Adrenal gland (tissue), 9 donors: ENCODE measurements at regions not wholly inside any gene's neighbourhood (a gene's known extent, or its start where the extent isn't known, plus 50 kb on each side); places are given as distances from the start of the nearest gene placed in this dataset.

Experiments
- DNase-seq, 7 donors: peaks; one replicate each; pipeline ENCODE4 v3.0.0-alpha.2; 2019 to 2020
- H3K27ac ChIP-seq, 5 donors: fragments of 200-600 bp; sonication (generic) in 4 of 5; 1 replicate in 3 of 5; 2 replicates in 2 of 5; pipeline versions ENCODE4 v1.5.1 to v1.8.0; 2016 to 2020; ENCODE audit warnings: mild to moderate bottlenecking in 1 of 5
- H3K27me3 ChIP-seq: fragments of 200-600 bp; 2 replicates; pipeline ENCODE4 v1.8.0; 2021
- H3K36me3 ChIP-seq, 2 donors: fragments of 200-600 bp; replicated peaks in 1 of 2; 1 replicate in 1 of 2; 2 replicates in 1 of 2; pipeline versions ENCODE4 v1.5.1 to v1.8.0; 2018 to 2022
- H3K4me1 ChIP-seq, 2 donors: fragments of 200-600 bp; replicated peaks in 1 of 2; 1 replicate in 1 of 2; 2 replicates in 1 of 2; pipeline versions ENCODE4 v1.5.1 to v1.8.0; 2018 to 2021
- H3K4me3 ChIP-seq, 4 donors: fragments of 200-600 bp; sonication (generic) in 3 of 4; one replicate each; pipeline ENCODE4 v1.5.1; 2016 to 2018
- H3K9me3 ChIP-seq, 3 donors: fragments of 200-600 bp; sonication (generic) in 1 of 3; replicated peaks in 1 of 3; 1 replicate in 2 of 3; 2 replicates in 1 of 3; pipeline versions ENCODE4 v1.5.1 to v1.8.0; 2016 to 2021
- POLR2A ChIP-seq, 2 donors: fragments of 450-650 bp; IDR thresholded peaks; one replicate each; pipeline ENCODE4 v1.6.1; 2017; ENCODE audit warnings: antibody characterized with exemption in 2 of 2, mild to moderate bottlenecking in 2 of 2, moderate library complexity in 1 of 2
- WGBS, 4 donors: extraction: QIAGEN DNeasy Blood & Tissue Kit in 2 of 4; methylation state at CpG; one replicate each; pipeline versions ENCODE4 v1.1.5 to v1.1.7; 2013 to 2017; 5-methylcytosine and 5-hydroxymethylcytosine counted together
- intact Hi-C, 2 donors: fragments of 100-400 bp; cut with DNase I; formaldehyde crosslinking; loops; one replicate each; pipeline versions ENCODE4 v1.14.1 to v1.15.0; 2022 to 2023
- TF ChIP-seq, protein P1 (sequence below), 6 experiments: fragments of 450-650 bp in 4 of 6; fragments of 200-600 bp in 2 of 6; sonication (generic) in 1 of 6; IDR thresholded peaks; 1 replicate in 5 of 6; 2 replicates in 1 of 6; pipeline versions ENCODE4 v1.5.1 to v1.8.0; 2016 to 2021; ENCODE audit warnings: antibody characterized with exemption in 6 of 6, mild to moderate bottlenecking in 2 of 6, moderate library complexity in 1 of 6
- donor health status: healthy with polysubstance abuse.
- donor health status: Bipolar disorder and iron deficiency.
- donor health status: DM: yes; HTN: yes; CAD: no.
- donor health status: DM: no; HTN: no; CAD: no.
- donor health status: DM: no; HTN: no; CAD: no.

DNA sequence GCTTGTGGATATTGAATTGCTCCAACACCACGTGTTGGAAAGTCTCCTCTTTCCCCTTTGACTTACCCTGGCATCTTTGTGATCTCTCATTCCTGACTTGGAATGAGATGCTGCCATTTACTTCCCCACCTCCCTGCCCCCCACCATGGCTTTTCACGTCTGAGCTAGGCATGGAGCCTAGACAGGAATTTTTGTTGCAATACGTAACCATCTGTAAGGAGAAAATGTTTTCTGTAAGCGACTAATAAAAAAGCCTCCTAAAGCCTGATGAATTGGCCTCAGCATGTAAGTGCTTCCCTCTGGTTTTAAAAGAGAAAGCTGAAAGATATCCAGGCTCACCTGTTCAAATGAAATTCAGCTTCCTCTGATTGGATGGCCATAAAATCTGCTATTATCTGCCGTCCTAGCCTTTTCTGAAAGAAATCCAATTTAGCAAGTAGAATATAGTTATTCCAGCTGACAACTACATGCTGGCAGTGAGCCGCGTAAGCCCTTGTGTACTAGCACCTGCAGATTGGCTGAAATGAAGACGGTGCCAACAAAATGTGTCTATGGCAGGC, 200.1 kb downstream of the NSG2 start:
- H3K27ac ChIP-seq = no peak overlapping the region
- WGBS, 4 donors = 70 to 78% (median 71%) methylated on average over 8 of the region's 8 CpGs
- no peaks in the 10 kb centered on the region for H3K4me1 ChIP-seq
- DNase-seq = no peak
- H3K4me3 ChIP-seq = no peak overlapping the region
- H3K36me3 ChIP-seq = no peaks in the 10 kb centered on the region
- no peak for TF ChIP-seq POLR2A (IDR thresholded peaks at IDR 0.05)
- TF ChIP-seq, protein P1, sequence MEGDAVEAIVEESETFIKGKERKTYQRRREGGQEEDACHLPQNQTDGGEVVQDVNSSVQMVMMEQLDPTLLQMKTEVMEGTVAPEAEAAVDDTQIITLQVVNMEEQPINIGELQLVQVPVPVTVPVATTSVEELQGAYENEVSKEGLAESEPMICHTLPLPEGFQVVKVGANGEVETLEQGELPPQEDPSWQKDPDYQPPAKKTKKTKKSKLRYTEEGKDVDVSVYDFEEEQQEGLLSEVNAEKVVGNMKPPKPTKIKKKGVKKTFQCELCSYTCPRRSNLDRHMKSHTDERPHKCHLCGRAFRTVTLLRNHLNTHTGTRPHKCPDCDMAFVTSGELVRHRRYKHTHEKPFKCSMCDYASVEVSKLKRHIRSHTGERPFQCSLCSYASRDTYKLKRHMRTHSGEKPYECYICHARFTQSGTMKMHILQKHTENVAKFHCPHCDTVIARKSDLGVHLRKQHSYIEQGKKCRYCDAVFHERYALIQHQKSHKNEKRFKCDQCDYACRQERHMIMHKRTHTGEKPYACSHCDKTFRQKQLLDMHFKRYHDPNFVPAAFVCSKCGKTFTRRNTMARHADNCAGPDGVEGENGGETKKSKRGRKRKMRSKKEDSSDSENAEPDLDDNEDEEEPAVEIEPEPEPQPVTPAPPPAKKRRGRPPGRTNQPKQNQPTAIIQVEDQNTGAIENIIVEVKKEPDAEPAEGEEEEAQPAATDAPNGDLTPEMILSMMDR (IDR thresholded peaks at IDR 0.05) = no peak
- H3K27me3 ChIP-seq = no peaks in the 10 kb centered on the region
- H3K9me3 ChIP-seq = no peaks in the 10 kb centered on the region
- intact Hi-C loops = no loop called here

DNA sequence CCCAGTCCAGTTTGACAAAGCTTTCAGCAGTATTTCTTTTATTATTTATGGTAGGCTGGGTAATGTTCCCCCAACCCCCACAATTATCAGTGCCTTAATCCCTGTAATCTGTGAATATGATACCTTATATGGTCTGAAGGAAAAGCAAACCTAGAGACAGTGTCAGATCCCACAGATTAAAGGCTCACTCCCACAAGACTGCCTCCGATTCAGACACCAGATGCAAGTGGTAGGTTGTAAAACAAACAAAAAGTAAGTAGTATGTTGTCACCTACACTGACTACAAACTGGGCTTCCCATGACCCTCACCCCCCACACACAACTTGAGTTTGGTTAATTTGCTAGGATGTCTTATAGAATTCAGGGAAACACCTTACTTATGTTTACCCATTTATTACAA, 201.2 kb downstream of the NSG2 start:
- DNase-seq = no peak
- TF ChIP-seq POLR2A (IDR thresholded peaks at IDR 0.05) = no peak
- TF ChIP-seq, protein P1 (IDR thresholded peaks at IDR 0.05) = no peak
- Histone ChIP-seq H3K27ac (no peak overlapping the region), H3K36me3 (no peaks in the 10 kb centered on the region), H3K27me3 (no peaks in the 10 kb centered on the region), H3K9me3 (no peaks in the 10 kb centered on the region), H3K4me1 (no peaks in the 10 kb centered on the region), H3K4me3 (no peak overlapping the region)
- intact Hi-C loops = no loop called here
- WGBS, 4 donors = 50 to 72% (median 61%) methylated on average over 1 of the region's 1 CpG

DNA sequence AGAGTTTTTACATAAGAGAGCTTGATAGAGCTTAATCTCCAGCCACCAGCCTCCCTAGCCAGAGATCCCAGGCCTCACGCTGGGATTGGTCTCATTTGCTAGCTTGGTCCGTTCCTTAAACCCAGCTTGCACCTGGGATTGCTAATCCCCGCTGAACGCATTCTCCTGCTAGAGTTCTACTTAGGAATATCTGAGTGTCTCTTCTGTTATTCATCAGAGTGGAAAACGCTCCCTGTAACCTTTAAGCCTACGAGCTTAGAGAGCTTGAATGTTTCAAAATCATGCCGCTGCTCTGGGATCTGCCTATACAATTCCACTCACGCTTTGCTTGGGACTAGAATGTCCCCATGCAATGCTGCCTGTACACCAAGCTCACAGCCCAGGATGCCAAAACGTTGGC, 201.8 kb downstream of the NSG2 start:
- intact Hi-C loops = no loop called here
- no peak for TF ChIP-seq POLR2A (IDR thresholded peaks at IDR 0.05)
- TF ChIP-seq, protein P1 (IDR thresholded peaks at IDR 0.05) = no peak
- DNase-seq = no peak
- Histone ChIP-seq H3K36me3 (no peaks in the 10 kb centered on the region), H3K27me3 (no peaks in the 10 kb centered on the region), H3K27ac (no peak overlapping the region), H3K9me3 (no peaks in the 10 kb centered on the region), H3K4me3 (no peak overlapping the region), H3K4me1 (no peaks in the 10 kb centered on the region)
- 69 to 83% (median 78%) methylated on average over 9 of the region's 9 CpGs for WGBS, 4 donors

DNA sequence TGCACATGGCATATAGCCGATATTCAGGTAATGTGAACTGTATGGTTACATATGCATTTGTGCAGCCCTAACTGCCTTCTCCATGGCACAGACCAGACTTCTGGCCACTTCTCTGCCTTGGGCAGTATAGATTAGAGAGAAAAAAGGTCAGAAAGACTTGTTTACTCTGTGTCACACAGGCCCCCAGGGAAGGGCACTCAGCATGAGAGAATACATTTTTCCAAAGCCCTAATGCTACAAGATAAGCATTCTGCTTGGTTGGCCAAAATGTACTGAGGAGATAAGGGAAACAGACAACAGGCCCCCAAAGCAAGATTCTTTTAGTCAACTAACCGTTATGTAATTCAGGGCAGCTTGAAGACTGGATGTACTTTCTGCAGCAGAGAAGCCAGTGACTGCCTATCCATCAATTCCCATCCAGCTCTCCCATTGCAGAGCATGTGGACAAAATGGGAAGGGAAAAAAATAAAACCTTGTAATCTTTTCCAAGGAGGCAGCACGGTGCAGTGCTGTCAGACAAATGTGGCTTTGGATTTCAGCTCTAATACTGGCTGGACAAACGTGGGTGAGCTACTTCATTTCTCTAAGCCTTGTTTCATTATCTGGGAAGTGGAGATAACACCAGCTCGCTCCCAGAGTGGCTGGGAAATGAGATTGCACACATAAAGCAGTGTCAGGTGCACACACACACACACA, 205.9 kb downstream of the NSG2 start:
- intact Hi-C loops = no loop called here
- no peak for TF ChIP-seq POLR2A (IDR thresholded peaks at IDR 0.05)
- TF ChIP-seq, protein P1 (IDR thresholded peaks at IDR 0.05) = no peak
- H3K27ac ChIP-seq = no peak overlapping the region
- no peaks in the 10 kb centered on the region for H3K27me3 ChIP-seq
- H3K4me1 ChIP-seq = no peaks in the 10 kb centered on the region
- no peaks in the 10 kb centered on the region for H3K9me3 ChIP-seq
- H3K4me3 ChIP-seq = no peak overlapping the region
- WGBS, 4 donors = 47 to 55% (median 50%) methylated on average over 5 of the region's 5 CpGs
- H3K36me3 ChIP-seq = no peaks in the 10 kb centered on the region
- DNase-seq = peak in 1 of 7 donors; percentile 57
